Chondrocyte (in vitro differentiated cells): ENCODE measurements at regions not wholly inside any gene's neighbourhood (a gene's known extent, or its start where the extent isn't known, plus 50 kb on each side); places are given as distances from the start of the nearest gene placed in this dataset.

Experiments
- DNase-seq: peaks from one replicate; pipeline ENCODE4 v3.0.0; 2021; ENCODE audit warnings: mixed read lengths, low spot score
- H3K27ac Mint-ChIP-seq: one replicate; pipeline ENCODE4 v1.8.0; 2021; ENCODE audit warnings: mild to moderate bottlenecking, moderate library complexity, mixed read lengths; ENCODE audit not compliant: unreplicated experiment
- H3K27me3 Mint-ChIP-seq: 2 replicates; pipeline ENCODE4 v1.8.0; 2021; ENCODE audit warnings: low read depth, mixed read lengths
- H3K36me3 Mint-ChIP-seq: 2 replicates; pipeline ENCODE4 v1.8.0; 2021; ENCODE audit warnings: low read depth, mixed read lengths
- H3K4me1 Mint-ChIP-seq: 2 replicates; pipeline ENCODE4 v1.8.0; 2021; ENCODE audit warnings: low read depth, mild to moderate bottlenecking, mixed read lengths
- H3K4me3 Mint-ChIP-seq: one replicate; pipeline ENCODE4 v1.8.0; 2021; ENCODE audit warnings: mild to moderate bottlenecking, moderate library complexity, mixed read lengths; ENCODE audit not compliant: unreplicated experiment
- H3K9me3 Mint-ChIP-seq: 2 replicates; pipeline ENCODE4 v1.8.0; 2021; ENCODE audit warnings: low read depth, mixed read lengths
- CTCF ChIP-seq: fragments of 200-600 bp; sonication (generic); IDR thresholded peaks from 2 replicates; pipeline ENCODE4 v1.5.0; 2021; ENCODE audit warnings: antibody characterized with exemption, mild to moderate bottlenecking, moderate library complexity

- Mint-ChIP-seq H3K4me3 (no peak overlapping the region), H3K27ac (no peak overlapping the region), H3K4me1 (no peaks in the 10 kb centered on the region), H3K9me3 (peaks cover 7% of the 10 kb centered on the region), H3K27me3 (no peaks in the 10 kb centered on the region), H3K36me3 (no peaks in the 10 kb centered on the region)
- no peak for TF ChIP-seq CTCF
- no peak for DNase-seq
These were observed 385.1 kb downstream of the LMX1A start for GRCh38 chr1:164971391-164971790.

- Mint-ChIP-seq H3K27ac (no peak overlapping the region), H3K9me3 (peaks cover 9% of the 10 kb centered on the region), H3K4me3 (no peak overlapping the region), H3K36me3 (no peaks in the 10 kb centered on the region), H3K4me1 (no peaks in the 10 kb centered on the region), H3K27me3 (no peaks in the 10 kb centered on the region)
- no peak for DNase-seq
- no peak for TF ChIP-seq CTCF
These were observed 387.3 kb downstream of the LMX1A start for GRCh38 chr1:164969253-164969652.

- Mint-ChIP-seq H3K4me3 (no peak overlapping the region), H3K4me1 (no peaks in the 10 kb centered on the region), H3K27ac (no peak overlapping the region), H3K27me3 (peaks cover 3% of the 10 kb centered on the region), H3K9me3 (peaks cover 14% of the 10 kb centered on the region), H3K36me3 (no peaks in the 10 kb centered on the region)
- no peak for DNase-seq
- TF ChIP-seq CTCF, result no peak
These were observed 389.2 kb downstream of the LMX1A start for GRCh38 chr1:164967300-164967699.

GRCh38 chr1:164961715-164962114 lies 394.8 kb downstream of the LMX1A start:
- TF ChIP-seq CTCF, result no peak
- no peaks in the 10 kb centered on the region for H3K4me1 Mint-ChIP-seq
- DNase-seq, result no peak
- no peaks in the 10 kb centered on the region for H3K36me3 Mint-ChIP-seq
- H3K27ac Mint-ChIP-seq, result no peak overlapping the region
- peaks cover 9% of the 10 kb centered on the region for H3K9me3 Mint-ChIP-seq
- H3K4me3 Mint-ChIP-seq, result no peak overlapping the region
- H3K27me3 Mint-ChIP-seq, result peaks cover 4% of the 10 kb centered on the region

- Mint-ChIP-seq H3K9me3 (peaks cover 4% of the 10 kb centered on the region), H3K4me3 (no peak overlapping the region), H3K27me3 (peaks cover 9% of the 10 kb centered on the region), H3K36me3 (no peaks in the 10 kb centered on the region), H3K4me1 (no peaks in the 10 kb centered on the region), H3K27ac (no peak overlapping the region)
- no peak for DNase-seq
- no peak for TF ChIP-seq CTCF
These were observed 397.3 kb downstream of the LMX1A start for GRCh38 chr1:164958982-164959768.
